Lower lobe of right lung (tissue), 2 donors: ENCODE measurements at regions not wholly inside any gene's neighbourhood (a gene's known extent, or its start where the extent isn't known, plus 50 kb on each side); places are given as distances from the start of the nearest gene placed in this dataset.
"Not testable (repeated sequence)": the region's sequence is repeated elsewhere in the genome, so short reads cannot be mapped to it uniquely, and the experiment has no call there.

Experiments
- ATAC-seq, 2 donors: fragments of 200-7000 bp; cut with Tn5 transposase; one replicate each; pipeline ENCODE4 v1.9.1; 2020 to 2022; ENCODE audit warnings: mild to moderate bottlenecking in 2 of 2, moderate library complexity in 2 of 2
- DNase-seq: peaks from one replicate; pipeline ENCODE4 v3.0.0-alpha.2; 2020
- H3K27ac ChIP-seq: fragments of 200-600 bp; one replicate; pipeline ENCODE4 v1.8.0; 2022
- H3K27me3 ChIP-seq: fragments of 200-600 bp; one replicate; pipeline ENCODE4 v1.8.0; 2022; ENCODE audit warnings: low read depth
- H3K36me3 ChIP-seq: fragments of 200-600 bp; one replicate; pipeline ENCODE4 v1.8.0; 2022; ENCODE audit warnings: mild to moderate bottlenecking
- H3K4me1 ChIP-seq: fragments of 200-600 bp; one replicate; pipeline ENCODE4 v1.8.0; 2022
- H3K4me3 ChIP-seq: fragments of 200-600 bp; one replicate; pipeline ENCODE4 v1.8.0; 2022; ENCODE audit warnings: mild to moderate bottlenecking
- H3K9me3 ChIP-seq: fragments of 200-600 bp; one replicate; pipeline ENCODE4 v1.8.0; 2022
- intact Hi-C: fragments of 100-400 bp; cut with DNase I; formaldehyde crosslinking; loops from one replicate; pipeline ENCODE4 v1.11.0; 2022
- TF ChIP-seq, protein P1 (sequence below): fragments of 200-600 bp; IDR thresholded peaks from one replicate; pipeline ENCODE4 v1.8.0; 2022; ENCODE audit warnings: antibody characterized with exemption, mild to moderate bottlenecking
- donor health status: DM: no; HTN: yes; CAD: no; lungs with severe emphysema.

DNA sequence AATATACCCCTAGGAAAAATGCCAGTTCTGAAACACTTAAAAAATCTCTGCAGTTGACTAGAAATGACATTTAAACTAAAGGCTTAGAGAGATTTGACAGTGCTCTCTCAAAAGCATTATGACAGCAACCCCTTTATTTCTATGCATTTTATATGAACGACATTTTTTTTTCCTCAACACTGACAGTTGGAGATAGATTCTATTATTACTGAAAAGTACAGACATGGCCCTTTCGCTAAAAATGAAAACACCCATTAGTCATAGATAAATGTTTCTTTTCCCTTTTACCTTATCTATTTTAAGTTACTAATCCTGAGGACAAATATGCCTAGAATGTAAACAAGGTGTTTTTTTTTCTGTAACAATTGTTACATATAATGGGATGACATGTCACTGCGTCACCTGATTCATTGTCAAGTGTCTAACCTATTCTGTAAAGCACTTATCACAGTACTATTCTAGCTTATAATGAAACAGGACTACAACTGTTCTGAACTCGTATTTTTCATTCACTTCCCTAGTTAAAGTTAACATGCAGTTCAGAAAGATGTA lies 1169.6 kb upstream of the CRIM1 start:
- Histone ChIP-seq H3K36me3 (no peaks in the 10 kb centered on the region), H3K9me3 (no peaks in the 10 kb centered on the region), H3K27ac (no peak overlapping the region), H3K4me3 (no peak overlapping the region), H3K4me1 (no peaks in the 10 kb centered on the region), H3K27me3 (no peaks in the 10 kb centered on the region)
- ATAC-seq = no peak
- intact Hi-C loops = no loop called here
- TF ChIP-seq, protein P1, sequence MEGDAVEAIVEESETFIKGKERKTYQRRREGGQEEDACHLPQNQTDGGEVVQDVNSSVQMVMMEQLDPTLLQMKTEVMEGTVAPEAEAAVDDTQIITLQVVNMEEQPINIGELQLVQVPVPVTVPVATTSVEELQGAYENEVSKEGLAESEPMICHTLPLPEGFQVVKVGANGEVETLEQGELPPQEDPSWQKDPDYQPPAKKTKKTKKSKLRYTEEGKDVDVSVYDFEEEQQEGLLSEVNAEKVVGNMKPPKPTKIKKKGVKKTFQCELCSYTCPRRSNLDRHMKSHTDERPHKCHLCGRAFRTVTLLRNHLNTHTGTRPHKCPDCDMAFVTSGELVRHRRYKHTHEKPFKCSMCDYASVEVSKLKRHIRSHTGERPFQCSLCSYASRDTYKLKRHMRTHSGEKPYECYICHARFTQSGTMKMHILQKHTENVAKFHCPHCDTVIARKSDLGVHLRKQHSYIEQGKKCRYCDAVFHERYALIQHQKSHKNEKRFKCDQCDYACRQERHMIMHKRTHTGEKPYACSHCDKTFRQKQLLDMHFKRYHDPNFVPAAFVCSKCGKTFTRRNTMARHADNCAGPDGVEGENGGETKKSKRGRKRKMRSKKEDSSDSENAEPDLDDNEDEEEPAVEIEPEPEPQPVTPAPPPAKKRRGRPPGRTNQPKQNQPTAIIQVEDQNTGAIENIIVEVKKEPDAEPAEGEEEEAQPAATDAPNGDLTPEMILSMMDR = no peak
- DNase-seq = no peak

DNA sequence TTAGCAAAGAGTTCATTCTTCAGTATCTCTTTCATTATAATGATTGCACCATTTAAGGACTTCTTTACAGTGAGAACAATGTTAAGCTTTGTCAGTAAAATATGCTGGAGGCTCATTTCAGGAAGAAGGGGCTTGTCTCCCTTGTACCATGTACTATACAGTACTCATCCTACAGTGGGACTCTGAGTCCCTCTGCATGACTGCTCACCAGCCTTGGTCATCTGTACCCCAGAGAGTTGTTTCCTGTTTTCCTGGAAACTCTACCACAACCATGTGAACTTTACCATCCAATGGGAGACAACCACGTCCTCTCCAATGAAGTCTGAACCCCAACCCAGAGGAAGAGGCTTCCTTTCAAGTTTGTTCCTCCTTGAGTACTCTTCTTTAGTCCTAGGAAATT lies 1171.1 kb upstream of the CRIM1 start:
- H3K36me3 ChIP-seq = no peaks in the 10 kb centered on the region
- no peaks in the 10 kb centered on the region for H3K27me3 ChIP-seq
- TF ChIP-seq, protein P1 = no peak
- no peak overlapping the region for H3K27ac ChIP-seq
- H3K4me3 ChIP-seq = no peak overlapping the region
- DNase-seq (no peak), ATAC-seq (no peak)
- H3K9me3 ChIP-seq = no peaks in the 10 kb centered on the region
- intact Hi-C loops = no loop called here
- no peaks in the 10 kb centered on the region for H3K4me1 ChIP-seq

DNA sequence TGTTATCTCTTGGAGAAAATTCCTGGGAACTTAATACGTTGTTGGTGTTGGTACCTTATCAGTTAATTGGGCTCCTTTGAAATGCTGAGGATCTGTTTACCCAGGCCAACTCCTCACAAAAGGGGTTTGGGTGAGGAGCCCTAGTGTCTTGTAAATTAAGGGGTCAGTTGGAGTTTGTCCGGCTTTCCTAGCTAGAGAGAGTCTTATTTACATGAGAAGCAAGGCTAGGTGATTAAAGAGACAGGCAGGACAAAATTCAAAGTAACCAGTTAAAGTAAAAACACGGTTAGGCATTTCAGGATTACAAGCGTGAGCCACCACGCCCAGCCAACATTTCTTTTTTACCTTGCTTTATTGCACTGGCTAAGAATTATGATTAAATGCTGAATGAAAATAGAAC lies 1178.9 kb upstream of the CRIM1 start:
- H3K27ac ChIP-seq, H3K4me1 ChIP-seq, H3K9me3 ChIP-seq, intact Hi-C loops, H3K36me3 ChIP-seq, H3K4me3 ChIP-seq, DNase-seq, H3K27me3 ChIP-seq, ATAC-seq: not testable (repeated sequence)

DNA sequence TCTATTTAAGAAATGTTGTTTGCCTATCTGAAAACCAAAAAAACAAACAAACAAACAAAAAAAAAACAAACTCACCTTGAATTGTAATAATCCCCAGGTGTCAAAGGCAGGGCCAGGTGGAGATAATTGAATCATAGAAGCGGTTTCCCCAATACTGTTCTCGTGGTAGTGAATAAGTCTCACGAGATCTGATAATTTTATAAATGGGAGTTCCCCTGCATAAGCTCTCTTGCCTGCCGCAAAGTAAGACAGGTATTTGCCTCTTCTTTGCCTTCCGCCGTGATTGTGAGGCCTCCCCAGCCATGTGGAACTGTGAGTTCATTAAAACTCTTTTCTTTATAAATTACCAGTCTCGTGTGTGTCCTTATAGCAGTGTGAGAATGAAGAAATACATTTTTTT lies 1180.7 kb upstream of the CRIM1 start:
- H3K27me3 ChIP-seq = no peaks in the 10 kb centered on the region
- ATAC-seq (no peak), DNase-seq (no peak)
- H3K36me3 ChIP-seq = no peaks in the 10 kb centered on the region
- H3K9me3 ChIP-seq = no peaks in the 10 kb centered on the region
- TF ChIP-seq, protein P1 = no peak
- H3K27ac ChIP-seq = no peak overlapping the region
- H3K4me1 ChIP-seq = no peaks in the 10 kb centered on the region
- no peak overlapping the region for H3K4me3 ChIP-seq
- intact Hi-C loops = no loop called here

DNA sequence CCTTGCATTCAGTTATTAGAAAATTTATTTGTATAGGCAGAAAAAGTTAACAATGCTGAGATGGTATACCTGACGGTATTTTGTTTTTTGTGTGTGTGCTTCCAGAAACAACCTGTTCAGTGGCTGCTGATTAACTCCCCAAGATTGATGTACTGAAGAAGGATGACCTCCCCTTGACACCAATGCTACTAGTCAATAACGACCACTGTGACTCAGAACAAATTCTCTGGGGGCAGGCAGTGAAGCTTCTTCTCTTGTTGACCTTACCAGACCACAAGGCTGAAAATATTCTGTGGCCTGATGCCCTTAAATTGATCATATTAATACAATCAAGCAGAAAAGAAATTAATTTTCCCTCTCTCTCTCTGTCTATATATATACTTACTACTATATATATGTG lies 1182.9 kb upstream of the CRIM1 start:
- intact Hi-C loops = no loop called here
- Histone ChIP-seq H3K4me3 (no peak overlapping the region), H3K36me3 (no peaks in the 10 kb centered on the region), H3K4me1 (no peaks in the 10 kb centered on the region), H3K27ac (no peak overlapping the region), H3K9me3 (no peaks in the 10 kb centered on the region), H3K27me3 (no peaks in the 10 kb centered on the region)
- no peak for ATAC-seq
- TF ChIP-seq, protein P1 = no peak
- no peak for DNase-seq

DNA sequence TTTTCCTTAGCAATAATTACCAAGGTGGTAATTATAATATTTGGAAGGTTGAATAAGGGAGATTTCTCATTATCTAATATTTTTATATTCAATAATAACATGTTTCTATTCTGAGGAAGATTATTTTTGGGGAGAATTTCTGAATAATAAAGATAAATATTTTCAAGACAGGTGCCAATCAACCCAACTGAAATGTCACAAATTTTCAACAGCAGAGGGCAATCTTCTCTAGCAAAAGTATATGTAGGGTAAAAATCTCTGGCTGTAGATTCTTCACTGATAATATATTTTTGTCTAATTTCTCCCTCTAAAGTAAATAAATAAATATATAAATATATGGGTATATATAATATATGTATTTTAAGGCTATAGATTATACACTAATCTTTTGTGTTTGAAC lies 1187.2 kb upstream of the CRIM1 start:
- no peaks in the 10 kb centered on the region for H3K9me3 ChIP-seq
- DNase-seq (no peak), ATAC-seq (no peak)
- no peak overlapping the region for H3K27ac ChIP-seq
- H3K36me3 ChIP-seq = no peaks in the 10 kb centered on the region
- no peaks in the 10 kb centered on the region for H3K27me3 ChIP-seq
- no peak overlapping the region for H3K4me3 ChIP-seq
- H3K4me1 ChIP-seq = no peaks in the 10 kb centered on the region
- TF ChIP-seq, protein P1 = no peak
- intact Hi-C loops = no loop called here
